ENCODE measurements at regions not wholly inside any gene's neighbourhood (a gene's known extent, or its start where the extent isn't known, plus 50 kb on each side); places are given as distances from the start of the nearest gene placed in this dataset.

DNA sequence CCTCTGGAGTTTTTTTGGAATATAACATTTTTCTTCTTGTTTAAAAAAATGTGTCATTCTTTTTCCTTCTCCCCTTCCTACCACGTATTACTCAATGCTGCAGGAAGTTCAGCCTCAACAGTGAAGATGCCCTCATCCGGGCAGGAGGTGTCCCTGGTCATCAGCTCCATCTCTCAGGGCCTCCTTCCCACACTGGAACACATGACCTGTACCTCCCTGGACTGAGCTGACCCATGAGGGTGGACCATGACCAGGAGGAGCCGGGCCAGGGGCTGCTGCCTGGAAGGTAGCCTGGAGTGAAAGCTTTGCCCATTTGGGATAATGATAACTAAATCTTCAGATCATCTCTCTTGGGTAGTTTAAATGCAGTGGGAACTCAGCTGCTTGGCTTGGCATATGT is 316.5 kb upstream of the ZMIZ1 start:
- DNase-seq, result no peak

DNA sequence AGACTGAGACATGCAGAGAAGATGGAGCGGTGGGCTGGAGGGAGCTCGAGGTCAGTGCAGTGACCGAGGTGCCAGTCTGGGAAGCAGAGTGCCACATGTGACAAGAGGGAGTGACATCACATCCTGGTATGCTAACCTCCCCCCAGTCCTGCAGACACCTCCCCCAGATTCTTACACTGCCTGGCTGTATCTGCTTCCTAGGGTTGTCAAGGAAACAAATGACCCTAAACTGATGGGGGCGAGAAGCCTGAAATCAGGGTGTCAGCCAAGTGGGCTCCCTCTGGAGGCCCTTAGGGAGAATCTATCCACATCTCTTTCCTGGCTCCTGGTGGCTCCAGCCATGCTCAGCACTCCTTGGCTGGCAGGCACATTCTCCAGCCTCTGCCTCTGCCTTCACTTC is 316.1 kb upstream of the ZMIZ1 start:
- no peak for DNase-seq

DNA sequence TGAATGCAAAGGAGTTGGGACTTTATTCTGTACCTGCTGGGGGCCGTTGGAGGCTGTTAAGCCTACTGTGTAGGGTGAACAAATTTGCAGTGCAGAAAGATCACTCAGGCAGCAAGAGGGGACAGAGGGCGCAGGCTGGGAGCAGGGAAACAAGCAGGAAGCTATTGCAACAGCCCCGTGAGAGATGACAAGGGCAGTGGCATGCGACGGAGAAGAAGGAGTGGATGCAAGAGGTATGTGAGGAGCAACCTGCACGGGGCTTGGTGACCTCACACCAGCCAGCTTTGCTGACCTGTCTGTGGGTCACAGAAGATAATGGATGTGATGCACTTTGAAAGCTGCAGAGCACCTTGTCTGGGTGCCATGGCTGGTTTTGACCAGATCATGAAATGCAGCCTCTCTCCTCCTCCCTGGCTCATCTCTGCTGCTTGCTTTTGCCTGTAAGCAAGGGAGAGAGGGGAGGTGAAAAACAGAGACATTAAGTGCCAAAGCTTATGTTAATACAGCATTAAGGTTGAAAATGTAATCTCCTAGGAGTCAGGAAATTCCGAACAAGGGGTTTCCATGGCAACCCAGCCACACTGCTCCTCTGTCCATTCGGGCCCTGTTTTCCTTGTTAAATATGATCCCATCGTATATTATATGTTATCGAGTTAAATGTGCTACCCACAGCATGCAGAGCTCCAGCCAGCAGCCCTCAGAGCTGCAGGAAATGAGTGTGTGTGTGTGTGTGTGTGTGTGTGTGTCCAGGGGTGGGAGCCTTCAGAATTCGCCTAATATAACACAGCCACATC is 314.3 kb upstream of the ZMIZ1 start:
- peak; percentile 84 for DNase-seq

DNA sequence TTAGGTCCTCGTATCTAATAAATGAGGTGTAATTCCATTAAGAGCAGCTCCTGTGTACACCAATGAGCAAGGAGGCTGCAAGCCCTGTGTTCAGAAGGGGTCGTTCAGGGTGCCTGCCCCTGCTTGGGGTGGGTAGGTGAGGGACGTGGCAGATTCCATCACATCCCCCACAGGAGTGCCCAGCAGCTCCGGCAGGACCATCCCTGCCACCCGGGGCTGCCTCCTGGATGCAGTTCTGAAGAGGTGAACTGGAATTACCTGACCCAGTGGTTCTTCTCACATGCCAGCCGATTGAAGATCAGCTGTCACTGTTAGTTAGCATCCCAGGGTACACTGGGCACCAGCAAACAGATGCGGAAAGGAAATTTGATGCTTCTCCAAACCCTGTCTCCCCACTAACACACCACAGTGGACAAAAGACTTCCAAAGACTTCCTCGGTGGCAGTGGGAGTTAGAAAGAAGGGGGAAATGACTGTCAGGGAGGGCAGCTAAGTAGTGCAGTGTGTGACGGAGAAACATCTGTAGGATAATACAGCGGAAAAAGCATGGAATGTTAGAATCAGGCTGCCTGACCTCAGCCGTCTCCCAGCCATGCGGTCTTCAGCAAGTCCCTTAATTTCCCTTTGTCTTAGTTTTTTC is 313.6 kb upstream of the ZMIZ1 start:
- DNase-seq, result peak; percentile 83

DNA sequence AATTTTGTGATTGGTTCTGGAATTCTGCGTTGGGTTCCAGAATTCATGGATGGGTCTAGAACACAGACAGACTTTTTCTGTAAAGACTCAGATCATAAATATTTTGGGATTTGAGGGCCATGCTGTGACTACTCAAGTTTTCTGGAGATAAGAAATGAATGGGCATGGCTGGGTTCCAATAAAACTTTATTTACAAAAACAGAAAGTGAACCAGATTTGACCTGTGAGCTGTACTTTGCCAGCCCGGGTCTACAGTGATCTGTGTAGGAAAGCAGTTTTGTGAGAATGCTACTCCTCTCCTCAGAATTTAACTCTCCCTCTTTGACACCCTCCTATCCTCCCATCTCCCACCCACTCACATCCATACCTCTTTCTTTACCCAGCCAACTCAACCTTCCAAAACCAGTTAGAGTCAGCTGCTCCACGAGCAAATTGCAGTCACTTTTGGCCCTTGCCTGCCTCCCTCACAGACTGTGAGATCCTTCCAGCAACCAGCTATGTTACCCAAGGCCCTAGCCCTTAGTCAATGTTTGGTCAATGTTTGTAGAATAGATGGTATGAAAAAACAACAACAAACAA is 312.8 kb upstream of the ZMIZ1 start:
- no peak for DNase-seq

DNA sequence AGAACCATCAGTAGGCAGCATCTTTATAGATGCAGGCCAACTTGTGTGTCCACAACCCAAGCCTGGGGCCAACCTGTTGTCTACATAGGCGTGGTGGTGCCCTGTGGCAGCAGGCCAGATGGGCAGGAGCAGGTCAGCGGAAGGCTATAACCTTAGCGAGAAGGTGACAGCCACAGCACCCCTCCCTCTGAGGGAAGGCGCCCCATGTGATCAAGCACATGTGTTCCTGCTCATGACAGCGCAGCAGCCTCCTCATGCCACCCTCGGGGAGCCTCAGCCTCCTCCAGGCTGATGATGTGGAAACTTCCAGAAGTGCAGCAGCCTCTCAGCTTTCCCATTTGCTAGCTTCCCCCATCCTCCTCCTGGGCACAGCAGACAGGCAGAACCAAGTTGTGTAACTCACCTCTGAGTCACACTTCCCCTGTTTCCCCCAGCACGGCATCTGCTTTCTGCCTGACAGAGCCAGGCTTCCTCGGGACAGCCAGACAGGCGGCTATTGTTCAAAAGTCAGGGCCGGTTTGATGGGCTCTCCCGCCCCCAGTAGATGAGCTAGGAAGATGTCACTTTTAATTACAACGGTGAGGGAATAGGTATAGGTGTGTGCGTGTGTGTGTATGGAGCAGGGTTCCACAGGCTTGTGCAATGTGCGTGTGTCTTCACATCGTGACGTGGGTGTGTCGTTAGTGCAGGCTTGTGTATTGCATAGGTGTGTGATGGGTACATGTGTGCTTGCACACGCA is 312.0 kb upstream of the ZMIZ1 start:
- peak; percentile 75 for DNase-seq

DNA sequence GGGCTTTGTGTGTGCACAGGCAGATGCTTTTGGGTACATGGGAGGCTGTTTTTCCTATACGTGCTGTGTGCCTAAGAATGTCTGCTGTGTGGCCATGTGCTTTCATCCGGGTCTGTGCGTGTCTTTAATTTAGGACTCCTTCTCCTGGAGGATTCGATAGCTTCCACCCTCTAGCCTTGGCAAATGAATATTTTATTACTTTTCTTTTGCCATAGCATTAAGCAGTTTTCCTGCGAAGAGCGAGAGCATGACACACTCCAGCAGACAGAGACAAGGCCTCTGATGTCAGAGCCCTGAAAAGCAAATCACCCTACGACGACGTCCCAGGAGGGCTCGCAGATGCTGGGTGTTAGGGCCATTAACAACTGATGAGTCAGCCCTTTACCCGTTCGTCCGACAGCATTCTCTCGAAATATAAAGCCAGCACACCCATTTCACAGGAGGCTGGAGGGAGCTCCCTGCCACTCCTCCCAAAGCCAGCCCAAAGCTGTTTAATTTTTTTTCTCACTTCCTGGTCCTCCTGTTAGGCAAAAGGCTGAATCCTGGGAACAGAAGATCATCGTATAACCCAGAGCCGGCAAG is 311.3 kb upstream of the ZMIZ1 start:
- peak; percentile 67 for DNase-seq

DNA sequence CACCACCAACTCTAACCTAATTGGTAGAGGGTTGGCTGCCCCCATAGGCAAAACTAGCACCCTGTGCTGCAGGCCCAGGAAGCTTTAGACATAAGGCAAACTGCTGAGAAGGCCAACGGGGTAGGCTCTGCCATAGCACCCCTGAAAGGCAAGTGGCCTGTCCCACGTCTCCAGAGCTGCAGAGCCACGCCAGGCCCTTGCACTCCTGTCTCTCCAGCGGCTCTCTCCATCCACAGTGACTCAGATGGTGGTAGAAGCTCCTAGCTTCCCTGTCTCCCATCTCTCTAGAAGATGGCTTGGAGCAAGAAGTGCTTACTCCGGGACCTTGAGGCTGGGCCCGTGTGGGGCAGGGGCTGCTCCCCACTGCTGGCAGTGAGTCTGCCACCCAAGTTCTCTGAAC is 310.6 kb upstream of the ZMIZ1 start:
- DNase-seq, result no peak

DNA sequence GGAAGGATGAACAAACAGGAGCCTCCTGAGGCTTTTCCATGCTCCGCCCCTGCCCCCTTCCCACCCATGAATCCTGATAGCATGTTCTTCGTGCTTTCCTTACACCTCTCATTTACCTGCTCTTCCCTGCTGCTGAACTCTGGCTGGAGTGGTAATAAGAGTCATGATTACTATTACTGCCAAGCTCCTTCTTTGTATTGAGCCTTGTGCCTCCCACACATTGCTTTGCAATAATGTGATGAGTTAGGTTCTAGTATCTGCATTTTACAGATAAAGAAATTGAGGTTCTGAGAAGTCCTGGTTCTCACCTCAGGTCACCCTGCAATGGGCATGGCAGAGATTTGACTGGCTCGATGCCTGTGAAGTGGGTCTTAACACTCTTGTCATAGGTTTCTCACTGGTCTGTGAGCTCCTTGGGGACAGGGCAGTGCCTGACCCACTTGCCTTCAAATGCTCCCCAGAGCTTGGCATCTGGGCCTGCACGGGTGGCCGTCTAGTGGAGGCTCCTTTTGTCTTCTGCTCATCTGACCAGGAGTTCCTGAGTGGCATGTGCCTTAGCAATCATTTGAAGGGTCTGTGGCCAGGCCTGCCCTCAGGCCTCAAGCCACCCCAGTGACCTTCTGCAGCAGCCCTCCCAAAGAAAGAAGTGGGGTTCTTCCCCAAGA is 309.2 kb upstream of the ZMIZ1 start:
- no peak for DNase-seq

DNA sequence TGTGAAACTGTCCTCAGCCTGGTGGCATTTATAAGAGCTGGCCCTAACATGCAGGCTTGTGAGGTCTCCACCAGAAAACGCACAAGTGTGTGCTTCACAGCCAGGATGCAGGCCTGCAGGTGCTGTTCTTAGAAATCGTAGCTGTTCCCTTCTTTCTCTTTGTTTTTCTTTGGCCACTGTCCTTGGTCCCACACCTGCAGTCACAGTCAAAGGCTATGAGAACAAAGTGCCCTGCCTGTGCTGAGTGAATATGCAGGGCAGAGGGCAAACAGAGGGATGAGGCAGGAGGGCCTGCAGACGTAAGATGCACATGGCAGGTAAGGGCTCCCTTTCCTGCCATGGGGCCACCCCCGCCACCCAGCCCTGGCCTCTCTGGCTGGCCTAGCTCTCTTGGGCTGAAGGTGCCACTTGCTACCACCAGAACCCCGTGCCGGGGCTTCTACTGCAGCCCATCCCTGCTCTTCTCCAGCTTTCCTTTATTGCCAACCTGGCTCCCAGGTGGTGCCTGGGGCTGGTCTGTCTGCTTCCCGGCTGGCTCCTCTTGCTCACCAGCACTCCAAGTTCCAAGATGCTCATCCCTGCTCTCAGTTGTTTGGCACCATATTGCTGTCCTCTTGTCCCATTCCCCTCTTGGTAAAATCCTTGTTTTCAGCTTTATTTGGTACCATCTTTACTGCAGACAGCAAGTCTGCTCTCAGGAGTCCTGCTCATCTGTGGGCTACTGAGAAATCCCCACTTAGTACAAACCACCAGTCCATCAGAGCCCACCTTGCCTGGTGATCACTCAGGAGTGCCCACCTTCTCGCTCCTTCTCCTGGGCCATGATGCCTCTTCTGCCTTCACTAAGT is 308.1 kb upstream of the ZMIZ1 start:
- no peak for DNase-seq

DNA sequence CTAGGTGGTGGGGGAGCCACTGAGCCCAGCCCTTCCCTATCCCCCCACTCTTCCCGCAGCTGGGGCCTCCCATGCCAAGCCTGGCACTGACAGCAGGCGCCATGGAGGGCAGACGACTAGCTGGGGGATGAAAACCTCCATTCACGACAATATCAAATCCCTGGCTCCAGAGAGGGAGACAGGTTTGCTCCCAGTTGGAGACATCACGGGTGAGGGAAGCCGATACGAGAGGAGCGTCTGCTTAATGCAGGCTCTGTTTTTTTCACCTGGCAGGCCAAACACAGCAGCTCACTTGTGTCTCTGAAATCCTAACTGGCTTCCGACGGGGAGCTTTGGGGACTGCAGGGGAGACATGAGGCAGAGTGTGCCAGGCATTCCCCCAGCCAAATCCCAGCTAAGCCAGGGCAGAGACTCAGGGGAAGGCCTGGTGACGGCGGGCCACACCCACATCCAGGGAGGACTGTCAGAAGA is 307.4 kb upstream of the ZMIZ1 start:
- no peak for DNase-seq

DNA sequence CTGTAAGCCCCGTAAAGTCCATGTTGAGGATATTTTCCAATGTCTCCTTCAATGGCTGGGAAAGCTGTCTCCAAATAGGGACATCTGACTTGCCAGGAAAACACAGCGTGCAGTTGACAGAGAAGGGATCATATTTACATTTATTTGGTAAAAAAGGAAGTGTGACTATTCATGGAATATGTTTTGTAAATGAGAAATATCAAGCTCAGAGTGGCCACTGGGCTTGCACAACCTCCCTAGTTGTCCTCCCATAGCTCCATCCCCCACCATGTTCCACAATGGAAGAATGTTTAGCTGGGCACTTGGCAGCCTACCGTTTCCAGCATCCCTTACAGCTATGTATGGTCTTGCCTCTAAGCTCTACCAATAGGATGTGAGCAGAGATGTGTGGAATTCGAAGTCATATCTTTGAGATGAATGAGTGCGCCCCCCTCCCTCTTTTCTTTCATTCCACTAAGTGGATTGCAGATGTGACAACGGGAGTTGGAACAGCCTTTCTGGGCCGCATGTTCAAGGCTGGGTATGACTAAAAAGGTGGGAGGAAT is 306.6 kb upstream of the ZMIZ1 start:
- no peak for DNase-seq

DNA sequence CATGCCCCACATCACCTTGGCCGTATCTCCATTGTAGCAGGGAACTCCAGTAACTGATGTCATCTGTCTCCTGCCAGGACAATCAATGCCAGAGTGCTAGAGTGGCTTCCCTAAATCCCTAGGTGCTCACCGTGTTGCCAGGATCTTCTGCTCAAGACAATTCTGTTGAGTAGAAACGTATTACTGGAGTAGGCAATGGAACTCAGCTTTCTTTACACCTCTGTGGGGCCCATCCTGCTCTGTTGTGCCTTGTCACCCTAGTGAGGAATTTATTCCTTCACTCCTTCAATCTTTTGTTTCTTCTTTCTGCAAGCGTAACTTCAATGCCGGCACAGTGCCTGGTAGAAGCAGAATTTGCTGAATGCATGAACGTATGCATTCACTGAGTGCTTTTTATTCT is 305.5 kb upstream of the ZMIZ1 start:
- no peak for DNase-seq

DNA sequence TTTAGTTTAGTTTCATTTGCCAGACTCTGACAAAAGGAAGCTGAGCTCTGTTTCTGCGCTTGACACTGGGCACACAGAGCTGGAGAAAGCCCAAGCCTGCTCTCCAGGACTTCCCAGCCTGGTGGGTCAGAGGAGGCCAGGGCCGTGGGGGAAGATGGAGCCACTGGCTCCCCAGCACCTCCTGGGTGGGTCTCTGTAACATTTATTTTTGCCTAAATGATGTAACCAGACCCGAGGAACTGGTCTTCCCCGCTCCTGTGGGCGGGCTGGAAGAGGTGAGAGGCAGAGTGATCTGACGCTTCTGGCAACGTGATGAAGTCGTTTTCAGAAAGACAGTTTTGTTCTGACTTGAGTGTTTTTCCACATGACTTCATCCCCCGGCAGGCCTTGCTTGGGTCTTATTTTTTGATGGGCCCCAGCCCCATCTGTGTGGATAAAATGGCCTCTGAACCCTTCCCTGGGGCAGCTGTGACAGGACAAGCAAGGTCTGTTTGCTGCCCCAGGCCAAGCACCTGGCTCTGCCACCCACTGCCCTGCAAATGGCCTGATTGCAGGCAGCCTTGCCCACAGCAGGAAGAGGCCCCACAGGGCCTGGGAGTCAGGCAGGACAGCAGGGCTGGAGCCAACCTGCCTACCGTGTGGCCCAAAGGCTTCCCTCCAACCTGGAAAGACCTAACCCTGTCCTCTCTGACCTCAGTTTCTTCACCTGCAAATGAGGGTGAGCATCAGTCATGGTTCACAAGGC is 304.9 kb upstream of the ZMIZ1 start:
- DNase-seq, result peak; percentile 66

DNA sequence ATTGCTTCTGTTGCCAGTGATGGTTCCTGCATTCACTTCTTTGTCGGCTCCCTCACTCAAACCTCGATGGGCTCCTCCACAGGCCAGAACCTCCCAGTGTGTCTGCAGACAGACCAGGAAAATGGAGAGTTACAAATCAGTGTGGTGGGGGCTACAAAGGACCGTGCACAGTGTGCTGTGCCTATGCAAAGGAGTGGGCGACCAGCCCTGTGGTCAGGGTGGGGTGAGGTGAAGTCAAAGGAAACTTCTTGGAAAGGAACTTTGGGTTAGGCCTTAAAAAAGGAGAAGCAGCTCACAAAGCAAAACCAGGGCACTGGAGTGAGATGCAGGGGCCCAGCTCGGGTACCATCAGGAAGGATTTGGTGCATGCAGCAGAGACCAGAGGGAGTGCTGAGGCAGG is 304.3 kb upstream of the ZMIZ1 start:
- DNase-seq, result no peak

DNA sequence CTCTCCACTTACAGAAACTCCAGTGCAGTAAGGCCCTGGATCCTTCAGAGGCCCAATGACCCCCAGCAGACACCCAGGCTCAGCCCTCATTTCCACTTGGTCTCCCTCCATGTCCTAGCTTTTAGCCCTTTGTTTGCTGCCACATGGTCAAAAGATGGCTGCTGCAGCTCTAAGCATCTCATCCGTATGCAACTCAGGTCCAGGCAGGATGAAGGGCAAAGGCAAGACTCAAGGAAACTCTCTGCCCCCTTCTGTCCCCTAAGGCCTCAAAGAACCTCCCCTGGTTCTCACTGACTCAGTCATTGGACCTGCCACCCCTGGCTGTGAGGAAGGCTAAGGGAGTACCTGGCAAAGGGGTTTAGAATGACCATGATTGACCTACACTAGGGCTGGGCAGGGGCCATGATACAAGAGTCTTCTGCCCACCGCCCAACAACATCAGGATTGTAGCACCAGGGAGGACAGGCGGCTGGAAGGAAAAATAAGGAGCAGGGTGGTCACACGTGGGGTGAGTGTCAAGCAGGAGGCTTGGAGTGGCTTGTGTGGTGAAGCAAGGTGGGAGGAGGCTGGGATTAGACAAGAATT is 303.8 kb upstream of the ZMIZ1 start:
- no peak for DNase-seq

DNA sequence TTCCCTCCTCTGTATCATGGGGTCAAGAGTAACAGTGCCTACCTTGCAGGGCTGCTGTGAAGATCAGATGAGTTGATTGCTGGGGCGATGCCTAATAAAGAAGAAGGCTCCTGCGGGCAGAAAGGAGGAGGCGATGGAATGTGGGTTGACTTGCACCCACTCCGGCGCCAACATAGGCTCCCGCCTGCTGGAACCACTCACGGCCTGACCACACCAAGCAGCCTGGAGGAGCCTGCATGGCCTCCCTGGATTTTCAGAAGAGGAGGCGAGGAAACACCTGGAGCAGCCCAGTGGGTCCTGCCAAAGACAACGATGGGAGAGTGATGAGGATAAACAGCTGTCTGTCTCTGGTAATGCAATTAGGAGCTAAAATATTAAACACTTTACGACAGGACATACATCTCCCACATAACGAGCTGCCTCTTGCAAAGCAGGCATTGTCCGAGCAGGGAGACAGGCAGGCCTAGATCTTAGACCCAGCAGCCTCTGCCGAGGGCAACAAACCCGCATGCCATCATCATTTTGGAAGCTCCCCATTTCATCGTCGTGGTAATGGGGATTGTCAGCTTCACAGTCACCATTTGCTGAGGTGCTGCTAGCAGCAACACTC is 302.9 kb upstream of the ZMIZ1 start:
- no peak for DNase-seq

DNA sequence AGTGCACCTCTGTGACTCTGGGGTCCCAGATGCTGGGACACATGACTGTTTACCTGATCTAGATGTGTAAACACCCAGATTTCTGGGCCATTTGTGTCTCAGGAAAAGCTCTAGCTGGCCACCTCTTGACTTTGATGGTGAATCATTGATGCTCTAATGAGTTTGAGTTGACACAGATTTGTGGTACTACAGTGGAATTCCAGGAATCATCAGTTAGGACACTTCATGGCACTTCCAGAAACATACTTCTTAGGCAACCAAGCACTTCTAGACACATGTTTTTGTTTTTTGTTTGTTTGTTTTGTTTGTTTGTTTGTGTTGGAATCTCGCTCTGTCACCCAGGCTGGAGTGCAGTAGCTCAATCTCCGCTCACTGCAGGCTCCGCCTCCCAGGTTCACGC is 302.2 kb upstream of the ZMIZ1 start:
- no peak for DNase-seq

DNA sequence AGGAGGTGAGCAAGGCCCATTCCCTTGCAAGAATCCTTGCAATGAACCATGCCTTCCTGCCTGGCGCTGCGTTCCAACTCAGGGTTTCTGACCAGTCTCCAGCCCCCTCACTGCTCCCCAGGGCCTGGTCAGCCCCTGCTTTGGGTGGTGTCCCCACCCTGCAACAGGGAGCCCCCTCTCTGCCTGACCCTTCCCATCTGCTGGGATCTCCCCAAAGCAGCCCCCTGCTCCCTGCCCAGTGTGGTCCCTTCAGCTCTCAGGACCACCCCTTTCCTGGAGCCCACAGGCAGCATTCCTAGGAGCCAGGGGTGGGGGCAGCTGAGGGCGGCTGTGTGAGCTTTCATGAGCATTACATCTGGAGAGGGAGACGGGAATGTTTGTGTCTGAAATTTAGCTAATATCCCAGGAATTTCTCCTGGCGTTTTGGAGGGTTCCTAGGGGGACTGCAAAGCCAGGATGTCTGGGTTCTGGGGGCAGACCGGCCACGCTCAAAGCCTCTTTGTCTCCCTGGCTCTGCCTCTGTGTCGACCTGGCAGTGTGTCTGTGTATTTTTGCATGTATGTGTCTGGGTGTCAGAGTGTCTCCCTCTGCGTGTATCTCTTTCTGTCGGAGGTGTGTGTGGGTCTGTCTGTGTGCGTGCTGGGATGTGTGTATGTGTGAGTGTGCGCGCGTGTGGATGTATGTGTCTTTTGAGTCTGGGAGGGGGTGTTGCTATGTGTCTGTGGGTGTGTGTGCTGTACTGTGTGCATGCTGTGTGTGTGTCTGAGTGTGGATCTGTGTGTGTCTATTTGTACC is 300.5 kb upstream of the ZMIZ1 start:
- DNase-seq, result peak; percentile 67

Data from eye (tissue), 1 donor.